ENCODE measurements at regions not wholly inside any gene's neighbourhood (a gene's known extent, or its start where the extent isn't known, plus 50 kb on each side); places are given as distances from the start of the nearest gene placed in this dataset.

DNA sequence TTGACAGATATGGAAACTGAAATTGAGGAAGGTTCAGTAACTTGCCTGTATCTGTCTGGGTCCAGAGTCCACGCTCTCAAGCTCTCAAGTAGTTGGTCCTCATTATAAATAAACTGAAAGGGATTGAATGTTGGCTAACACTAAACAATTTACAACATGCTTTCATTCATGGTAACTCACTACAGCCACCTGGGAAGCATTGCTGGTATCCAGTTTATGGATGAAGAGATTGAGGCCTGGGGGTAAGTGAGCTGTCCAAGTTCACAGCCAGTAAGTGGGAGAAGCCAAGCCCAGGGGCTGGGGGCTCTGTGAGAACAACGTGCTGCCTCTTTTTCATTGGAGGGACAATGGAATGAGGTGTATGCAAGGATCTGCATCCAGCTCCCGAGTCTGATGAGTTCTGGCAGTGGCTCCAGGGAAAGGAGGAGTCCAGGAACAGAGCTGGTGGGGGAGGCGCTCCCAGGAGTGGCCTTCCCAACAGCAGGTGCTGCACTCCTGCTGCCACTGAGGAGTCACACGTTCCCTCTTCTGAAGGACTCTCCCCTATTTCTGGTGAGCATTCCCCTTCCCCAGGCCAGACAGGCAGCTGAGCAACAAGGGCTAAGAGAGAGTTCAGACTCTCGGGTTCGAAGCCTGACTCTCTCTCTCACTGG lies 175.8 kb downstream of the CSNK2A3 start:
- H3K4me3 ChIP-seq (ENCODE audit: low read depth, low read length), result no peak overlapping the region

DNA sequence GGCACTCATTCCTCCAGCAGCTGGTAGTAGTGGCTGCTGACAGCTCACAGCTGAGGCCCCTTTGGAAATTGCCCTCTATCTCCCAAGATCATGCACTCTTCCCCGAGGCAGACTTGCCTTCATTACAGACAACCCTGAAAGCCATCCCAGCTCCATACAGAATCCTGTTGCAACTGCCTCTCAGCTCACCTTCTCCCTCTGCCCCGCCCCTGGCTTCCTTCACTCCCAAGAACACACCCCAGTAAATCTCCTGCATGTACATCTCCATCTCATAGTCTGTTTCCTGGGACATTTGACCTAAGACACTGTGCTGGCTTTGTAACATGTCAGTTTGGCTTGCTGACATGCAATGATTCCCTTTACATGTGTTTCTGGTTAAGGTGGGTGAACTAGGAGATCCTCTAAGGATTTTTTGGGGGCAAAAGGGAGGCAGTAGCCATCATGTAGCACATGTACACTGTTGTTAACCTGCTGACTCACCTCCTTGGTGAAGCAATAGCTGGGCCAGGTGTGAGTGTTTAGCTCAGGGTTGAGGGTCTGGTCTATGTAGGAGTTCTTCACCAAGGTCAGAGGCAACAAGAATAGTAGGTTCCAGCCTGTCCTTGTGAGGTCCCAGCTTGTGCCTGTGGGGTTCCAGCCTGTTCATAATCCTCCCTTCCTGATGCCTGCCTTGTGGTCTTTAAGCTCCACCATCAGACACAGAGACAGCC lies 179.6 kb downstream of the CSNK2A3 start:
- no peak overlapping the region for H3K4me3 ChIP-seq (ENCODE audit: low read depth, low read length)

DNA sequence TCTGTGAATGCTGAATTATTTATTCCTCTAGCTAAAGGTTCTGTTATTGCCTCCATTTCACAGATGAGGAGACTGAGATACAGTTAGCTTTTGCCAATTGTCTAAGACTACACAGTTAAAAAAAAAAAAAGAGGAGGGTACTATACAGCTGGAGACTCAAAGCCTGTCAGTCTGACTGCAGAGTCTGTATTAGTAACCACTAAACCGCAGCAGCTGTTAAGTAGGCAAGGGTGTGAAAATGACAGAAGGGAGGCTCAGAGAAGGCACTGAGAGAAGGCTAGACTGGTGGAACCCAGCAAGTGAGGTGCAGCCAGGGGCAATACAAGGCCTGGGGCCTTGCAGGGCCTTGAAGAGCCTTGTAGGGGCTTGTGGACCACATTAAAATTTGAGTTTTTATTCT lies 181.2 kb downstream of the CSNK2A3 start:
- H3K4me3 ChIP-seq (ENCODE audit: low read depth, low read length), result no peak overlapping the region

DNA sequence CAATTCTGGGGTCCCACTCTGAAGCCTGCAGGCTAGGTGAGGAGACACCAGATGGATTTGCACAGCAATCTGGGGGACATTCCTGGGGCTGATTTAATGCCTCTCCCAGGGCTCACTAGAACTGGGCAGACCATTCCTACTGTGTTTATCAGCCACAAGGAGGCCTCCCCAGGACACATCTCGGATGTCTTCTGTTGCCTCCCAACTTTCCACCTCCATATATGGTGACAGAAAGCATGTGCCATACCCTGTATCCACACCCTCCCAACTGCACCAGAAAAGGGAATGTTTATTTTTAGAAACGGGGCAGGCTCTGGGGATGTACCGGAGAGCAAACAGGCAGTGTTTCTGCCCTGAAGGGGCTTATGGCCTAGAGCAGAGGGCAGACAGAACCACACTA lies 181.8 kb downstream of the CSNK2A3 start:
- no peak overlapping the region for H3K4me3 ChIP-seq (ENCODE audit: low read depth, low read length)

DNA sequence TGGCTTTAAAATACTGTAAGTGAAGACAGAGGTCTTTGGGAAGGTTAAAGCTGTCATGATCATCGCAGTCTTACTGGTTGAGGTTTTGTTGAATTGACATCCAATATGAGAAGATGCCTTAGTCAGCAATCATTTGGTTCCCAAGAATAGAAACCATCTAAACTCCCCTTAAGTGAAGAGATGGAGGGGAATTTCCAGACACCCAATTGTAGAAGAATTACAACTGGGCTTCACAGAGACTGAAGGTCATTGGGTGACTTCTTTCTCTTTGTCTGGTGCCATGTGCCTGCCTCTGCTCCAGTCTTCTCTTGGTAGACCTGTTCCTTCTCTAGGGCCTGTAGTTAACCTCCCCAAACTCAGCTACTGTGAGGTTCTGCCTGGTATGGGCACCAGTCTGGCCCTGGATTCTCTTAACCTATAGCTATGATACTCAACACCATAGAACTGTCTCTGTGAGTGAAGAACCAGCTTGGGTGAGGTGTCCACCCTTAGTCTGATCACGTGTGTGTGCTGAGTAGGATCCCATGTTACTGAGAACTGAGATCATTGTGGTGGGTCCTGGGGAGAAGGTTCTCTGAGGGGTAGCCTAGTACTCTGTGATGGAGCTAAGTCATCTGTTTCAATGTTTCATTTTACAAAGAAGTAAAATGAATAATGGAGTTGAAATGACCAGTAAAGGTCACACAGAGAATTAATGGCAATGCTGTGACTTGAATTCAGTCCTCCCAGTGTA lies 182.5 kb downstream of the CSNK2A3 start:
- no peak overlapping the region for H3K4me3 ChIP-seq (ENCODE audit: low read depth, low read length)

DNA sequence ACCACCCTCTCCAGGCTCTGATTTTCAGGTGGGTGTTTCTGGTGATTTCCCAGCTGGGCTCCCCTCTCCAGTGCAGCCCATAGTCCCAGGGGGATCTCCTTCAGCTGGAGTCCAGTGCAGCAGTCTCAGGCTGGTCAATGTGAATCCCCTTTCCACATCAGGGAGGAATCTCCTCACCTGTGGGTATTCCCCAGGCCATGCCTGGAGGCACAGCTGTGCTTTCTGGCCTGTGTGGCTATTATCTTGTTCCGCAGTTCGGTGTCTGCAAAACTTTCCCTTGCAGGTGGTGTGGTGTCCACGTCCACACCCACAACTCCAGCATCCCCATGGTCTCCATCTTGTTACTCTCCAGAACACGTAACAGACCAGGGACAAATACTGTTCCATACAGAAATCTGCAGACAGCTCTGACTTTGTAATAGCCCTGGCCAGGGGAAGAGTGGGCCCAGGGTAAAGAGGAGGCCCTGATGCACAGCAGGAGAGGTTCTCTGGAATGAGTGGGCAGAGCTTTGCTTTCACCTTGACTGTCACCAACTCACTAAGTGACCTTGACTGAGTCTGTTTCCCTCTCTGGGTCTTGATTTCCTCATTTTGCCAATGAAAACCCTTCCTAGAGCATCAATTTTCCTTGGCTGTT lies 183.2 kb downstream of the CSNK2A3 start:
- no peak overlapping the region for H3K4me3 ChIP-seq (ENCODE audit: low read depth, low read length)

DNA sequence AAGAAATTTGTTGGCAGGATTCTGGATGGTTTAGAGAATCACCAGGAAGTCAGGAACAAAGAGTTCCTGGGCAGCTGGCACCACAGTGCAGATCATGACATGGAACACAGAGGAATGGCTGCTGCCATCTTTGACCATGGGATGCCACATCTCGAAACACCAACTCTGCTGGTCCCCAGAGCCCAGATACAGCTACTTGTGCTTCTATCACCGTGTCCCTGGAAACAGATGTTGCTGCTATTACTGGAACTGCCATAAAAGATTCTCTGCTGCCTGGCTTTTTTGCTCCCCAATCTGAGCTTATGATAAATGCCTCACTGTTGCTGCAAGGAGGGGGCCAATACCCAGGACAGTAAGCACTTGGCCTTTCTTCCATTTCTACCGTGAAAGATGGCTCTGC lies 185.2 kb downstream of the CSNK2A3 start:
- no peak overlapping the region for H3K4me3 ChIP-seq (ENCODE audit: low read depth, low read length)

DNA sequence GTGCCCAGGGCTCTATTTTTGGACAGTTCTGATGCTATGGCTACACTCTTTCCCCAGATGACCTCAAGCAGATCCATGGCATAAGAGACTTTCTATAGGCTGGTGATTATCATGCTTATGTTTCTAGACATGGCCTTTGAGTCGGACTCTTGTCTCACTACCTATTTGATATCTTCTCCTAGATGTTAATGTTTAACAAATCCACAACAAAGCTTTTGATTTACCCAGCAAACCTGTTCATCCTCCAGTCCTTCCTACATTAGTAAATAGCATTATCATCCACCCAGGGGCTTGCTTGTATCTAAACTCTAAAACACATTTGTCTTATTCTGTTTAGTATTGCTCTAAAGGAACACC lies 188.7 kb downstream of the CSNK2A3 start:
- no peak overlapping the region for H3K4me3 ChIP-seq (ENCODE audit: low read depth, low read length)

DNA sequence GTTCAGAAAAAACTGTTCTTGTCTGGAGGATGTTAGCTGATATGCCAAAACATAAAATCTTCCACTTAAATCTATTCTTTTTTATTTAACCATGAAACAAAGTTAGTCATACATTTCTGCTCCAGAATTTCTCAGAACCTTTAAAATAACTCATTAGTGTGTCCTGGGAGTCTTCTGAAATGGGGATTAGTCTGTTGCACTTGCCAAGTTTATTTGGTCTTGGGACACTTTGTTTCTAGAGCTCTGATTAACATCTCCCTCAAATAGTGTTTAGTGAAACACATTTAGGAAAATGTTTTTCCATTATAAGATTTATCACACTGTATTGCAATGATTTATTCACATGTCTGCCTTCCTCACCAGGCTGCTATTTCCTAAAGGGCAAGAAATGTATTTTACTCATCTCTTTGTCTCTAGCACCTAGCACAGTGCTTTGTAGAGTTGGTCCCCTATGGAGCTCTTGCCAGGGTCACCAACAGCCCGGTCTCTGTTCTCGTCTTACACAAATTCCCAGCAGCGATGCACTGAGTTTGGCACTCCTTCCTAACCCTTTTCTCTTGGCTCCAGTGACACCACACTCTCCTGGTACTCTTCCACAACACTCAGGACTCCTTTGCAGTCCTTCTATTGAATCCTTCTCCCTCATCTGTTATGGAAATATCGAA lies 189.2 kb downstream of the CSNK2A3 start:
- no peak overlapping the region for H3K4me3 ChIP-seq (ENCODE audit: low read depth, low read length)

DNA sequence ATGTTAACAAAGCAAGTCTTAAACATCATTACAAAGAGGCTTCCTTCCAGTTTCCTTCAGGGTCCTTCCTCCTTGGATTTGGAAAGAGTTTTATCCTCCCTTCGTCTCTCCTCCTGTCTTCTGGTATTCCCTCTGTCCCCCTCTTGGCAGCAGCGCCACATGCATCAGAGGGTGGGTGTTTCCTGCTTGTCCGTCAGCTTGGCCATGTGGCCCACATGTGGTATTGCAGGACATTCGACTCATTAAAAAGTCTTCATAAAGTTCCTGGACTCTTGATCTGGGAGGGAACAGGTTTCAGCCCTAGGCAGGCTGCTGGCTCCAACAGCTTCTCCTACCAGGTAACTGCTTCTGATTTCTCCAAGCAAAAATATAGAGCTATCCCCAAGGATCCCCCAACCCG lies 189.8 kb downstream of the CSNK2A3 start:
- H3K4me3 ChIP-seq (ENCODE audit: low read depth, low read length), result no peak overlapping the region

DNA sequence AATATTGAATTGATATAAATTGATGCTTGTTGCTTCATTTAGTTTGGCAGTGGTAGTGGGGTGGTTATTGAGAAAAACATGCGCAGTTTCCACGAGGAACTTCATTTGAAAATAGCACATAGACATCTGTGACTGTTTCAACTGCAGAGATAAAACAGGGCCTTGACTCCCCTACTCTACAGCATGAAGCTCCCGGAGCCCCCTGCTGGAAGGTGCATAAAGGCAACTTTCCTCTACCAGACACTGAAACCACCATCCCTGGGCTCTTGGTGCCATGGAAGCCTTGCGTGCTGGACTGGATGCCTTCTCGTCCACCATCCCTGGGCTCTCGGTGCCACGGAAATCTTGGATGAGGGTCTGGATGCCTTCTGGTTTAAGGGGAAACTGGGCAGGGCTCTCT lies 195.9 kb downstream of the CSNK2A3 start:
- no peak overlapping the region for H3K4me3 ChIP-seq (ENCODE audit: low read depth, low read length)

DNA sequence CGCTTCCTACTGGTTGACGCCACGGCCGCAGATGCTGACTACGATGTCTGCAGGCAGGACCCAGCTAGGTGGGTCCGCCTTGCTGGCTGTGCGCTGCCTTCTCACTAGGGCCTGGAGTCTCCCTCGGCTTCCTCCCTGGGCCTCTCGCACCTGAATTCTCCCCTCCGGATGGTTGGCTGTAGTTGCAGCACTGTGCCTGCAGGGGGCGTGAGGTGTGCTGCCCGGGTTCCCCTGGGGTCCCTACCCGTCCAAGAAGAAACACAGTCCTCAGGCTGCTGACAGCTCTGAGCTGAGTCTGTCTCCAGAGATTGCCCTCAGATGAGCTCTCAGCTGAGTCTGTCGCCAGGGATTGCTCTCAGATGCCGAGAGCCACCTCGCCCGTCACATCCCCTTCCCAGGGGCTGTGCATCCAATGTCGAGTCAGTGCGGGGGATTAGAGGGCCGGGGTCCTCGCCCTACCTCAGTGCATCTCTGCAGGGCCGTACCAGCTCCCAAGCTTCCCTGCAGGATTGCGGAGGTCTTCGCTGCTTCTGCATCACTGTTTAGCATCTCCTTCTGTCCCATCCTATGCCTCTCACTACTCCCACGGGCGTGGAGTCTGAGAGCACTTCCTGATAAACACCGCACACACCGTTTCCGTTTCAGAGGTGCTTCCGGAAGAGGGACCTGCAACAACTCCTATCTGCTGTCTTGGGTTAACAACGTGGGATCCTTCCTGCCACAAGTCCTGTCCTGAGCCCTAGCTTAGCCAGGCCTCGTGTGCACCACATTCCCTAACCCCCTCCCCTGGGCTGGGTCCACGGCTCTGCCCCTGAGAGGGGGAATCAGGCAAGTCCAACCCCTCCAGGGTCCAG lies 196.9 kb downstream of the CSNK2A3 start:
- H3K4me3 ChIP-seq (ENCODE audit: low read depth, low read length), result no peak overlapping the region

DNA sequence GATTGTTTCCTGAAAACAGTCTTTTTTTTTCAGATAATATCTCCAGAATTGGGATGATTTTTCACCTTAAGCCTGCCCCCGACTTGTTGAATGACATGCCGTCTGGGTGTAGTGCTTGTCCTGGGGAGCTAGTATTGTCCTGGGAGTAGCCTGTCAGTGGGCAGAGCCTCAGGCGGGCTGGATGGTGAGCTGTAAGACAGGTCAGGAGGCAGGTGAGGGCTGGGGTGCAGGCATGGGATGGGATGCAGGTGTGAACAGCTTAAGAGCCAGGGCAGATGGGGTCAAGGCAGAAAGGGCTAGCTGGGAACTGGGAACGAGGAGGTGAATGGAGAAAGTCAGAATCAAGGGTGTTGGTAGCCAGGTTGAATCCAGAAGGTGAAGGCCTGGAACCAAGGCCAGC lies 200.2 kb downstream of the CSNK2A3 start:
- no peak overlapping the region for H3K4me3 ChIP-seq (ENCODE audit: low read depth, low read length)

DNA sequence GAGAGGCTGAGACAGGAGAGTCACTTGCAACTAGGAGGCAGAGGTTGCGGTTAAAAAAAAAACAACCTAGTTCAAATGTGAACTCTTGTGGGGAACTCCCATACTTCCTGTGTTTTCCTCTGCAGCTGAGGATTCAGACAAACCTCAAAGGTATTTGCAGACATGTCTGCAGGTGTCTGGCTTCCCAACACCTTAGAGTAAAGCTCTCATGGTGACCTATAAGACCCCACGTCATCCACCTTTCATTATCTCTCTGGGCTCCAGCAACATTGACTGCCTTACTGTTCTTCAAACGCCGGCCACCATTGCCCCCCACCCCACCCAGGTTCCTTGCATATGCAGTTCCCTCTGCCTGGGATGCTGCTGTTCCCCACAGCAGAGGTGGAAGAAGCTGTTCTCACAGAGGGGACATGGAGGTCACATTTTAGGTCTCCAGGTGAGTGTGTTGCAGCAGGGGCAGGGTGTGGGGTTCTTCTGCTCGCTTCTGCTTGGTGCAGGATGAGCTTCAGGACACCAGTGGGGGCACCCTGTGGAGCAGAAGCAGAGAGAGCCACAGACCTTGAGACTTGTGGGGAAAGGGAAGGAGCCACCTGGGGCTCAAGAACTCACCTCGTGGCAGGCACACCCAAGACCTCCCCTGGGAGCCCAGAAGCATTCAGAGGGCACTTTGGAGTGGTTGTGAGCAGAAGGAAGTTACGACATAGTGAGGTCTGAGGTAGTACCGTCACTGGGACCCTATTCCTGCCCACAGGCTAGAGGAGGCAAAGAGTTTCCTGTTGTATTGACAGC lies 203.2 kb downstream of the CSNK2A3 start:
- no peak overlapping the region for H3K4me3 ChIP-seq (ENCODE audit: low read depth, low read length)

DNA sequence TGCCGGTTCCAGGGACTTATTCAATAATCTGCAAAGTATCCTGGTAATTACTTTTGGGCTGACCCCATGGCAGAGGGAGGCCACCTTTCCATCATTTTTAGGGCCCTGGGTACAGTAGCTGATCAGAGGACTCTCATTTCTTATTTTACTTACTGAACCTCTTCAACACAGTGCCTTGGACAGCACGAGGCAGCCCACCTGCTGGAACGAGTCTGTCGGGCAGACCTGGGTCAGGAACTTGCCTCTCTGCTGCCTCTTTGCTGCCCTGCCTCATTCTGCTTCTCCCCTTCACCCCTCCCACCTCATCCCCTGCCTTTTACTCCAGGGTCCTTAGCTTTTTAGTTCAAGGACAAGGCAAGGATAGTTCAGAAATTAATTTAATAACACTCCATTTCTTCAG lies 204.5 kb downstream of the CSNK2A3 start:
- no peak overlapping the region for H3K4me3 ChIP-seq (ENCODE audit: low read depth, low read length)

DNA sequence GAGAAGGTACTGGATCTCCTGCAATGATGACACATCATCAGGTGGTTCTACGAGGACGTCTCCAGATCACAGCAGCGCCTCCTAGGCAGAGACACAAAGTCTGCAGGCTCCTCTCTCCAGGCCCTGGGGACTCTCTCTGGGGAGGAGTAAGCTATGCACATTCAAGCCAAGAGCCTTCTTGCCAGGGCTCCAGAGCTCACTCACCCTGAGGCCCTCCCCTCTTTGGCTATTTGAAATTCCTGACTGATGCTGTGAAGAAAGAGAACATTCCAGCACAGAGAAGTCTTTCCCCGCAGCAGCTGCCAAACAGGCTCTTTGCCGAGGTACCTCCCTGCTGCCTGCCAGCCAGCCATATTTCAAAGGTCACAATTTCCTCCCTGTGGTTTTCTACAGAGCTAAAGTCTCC lies 204.9 kb downstream of the CSNK2A3 start:
- no peak overlapping the region for H3K4me3 ChIP-seq (ENCODE audit: low read depth, low read length)

DNA sequence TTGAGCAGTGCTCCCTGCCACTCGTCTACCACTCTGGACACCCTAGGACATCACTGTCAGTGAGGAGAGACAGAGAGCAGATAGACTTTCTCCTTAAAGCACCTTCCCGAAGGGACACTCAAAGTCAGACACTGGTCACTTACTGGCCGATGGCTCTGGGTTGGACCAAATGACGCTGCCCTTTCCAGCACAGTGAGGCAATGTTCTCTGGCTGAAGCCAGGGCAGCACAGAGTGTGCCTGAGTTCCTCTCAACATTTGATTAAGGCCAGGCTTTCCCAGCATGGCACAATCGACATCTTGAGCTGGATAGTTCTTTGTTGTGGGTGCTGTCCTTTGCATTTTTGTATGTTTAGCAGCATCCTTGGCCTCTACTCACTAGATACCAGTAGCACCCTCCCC lies 206.2 kb downstream of the CSNK2A3 start:
- no peak overlapping the region for H3K4me3 ChIP-seq (ENCODE audit: low read depth, low read length)

DNA sequence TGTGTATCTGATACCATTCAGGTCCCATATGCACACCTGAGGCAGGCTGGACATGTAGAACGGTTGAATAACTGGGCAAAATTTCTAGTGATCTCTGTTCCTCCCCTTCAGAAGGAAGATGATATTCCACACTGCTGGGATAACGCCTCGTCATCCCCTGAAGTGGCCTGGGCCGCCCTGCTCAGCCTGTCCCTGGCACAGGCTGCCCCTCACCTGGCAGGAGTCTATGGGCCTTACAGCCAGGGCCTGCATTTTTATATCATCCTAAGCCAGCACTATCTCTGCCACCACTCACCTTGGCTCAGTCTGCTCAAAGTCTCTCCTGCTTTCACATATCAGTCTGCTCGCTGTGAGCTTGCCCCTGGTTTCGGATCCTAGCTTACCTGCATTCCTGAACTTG lies 209.2 kb downstream of the CSNK2A3 start:
- no peak overlapping the region for H3K4me3 ChIP-seq (ENCODE audit: low read depth, low read length)

DNA sequence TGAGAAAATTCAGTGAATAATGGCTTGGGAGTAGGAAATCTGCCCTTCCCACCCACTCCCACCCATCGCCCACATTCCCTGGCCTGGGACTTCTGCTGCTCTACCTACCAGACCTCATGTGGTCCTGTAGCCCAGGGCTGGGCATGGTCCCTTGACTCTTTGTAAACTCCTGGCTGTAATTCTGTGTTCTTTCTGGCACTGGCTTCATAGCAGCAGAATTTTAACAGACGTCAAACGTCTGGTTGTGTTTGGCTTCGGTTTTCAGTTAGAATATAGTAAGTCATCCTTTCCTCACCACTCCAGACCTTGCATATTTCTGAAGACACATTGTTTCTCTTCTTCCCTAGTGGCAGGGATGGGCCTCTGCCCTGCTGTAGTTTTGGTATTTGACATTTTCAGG lies 210.6 kb downstream of the CSNK2A3 start:
- no peak overlapping the region for H3K4me3 ChIP-seq (ENCODE audit: low read depth, low read length)

DNA sequence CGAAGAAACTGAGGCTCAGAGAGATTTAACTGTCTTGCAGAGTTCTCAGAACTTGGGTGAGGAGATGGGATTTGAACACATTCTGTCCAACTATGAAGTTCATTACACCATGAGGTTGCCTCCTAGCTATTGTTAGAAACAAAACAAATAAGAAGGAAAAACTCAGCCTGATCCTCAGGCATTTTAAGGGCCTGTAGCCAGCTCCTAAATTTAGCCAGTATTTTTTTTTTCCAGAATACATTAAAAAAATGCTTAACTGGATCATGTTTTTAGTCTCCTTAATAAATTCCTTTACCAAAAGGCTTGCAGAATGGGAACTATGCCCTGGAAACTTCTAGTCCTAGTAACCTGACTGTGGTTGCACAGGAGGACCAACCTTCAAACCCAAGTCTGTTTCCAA lies 212.0 kb downstream of the CSNK2A3 start:
- H3K4me3 ChIP-seq (ENCODE audit: low read depth, low read length), result no peak overlapping the region

Data from iPS-11a (cell line).